COLO668 (cell line): ENCODE measurements at regions not wholly inside any gene's neighbourhood (a gene's known extent, or its start where the extent isn't known, plus 50 kb on each side); places are given as distances from the start of the nearest gene placed in this dataset.
A peak's percentile ranks its signal among the peaks of the same experiment; 100 is the strongest.
"Not testable (repeated sequence)": the region's sequence is repeated elsewhere in the genome, so short reads cannot be mapped to it uniquely, and the experiment has no call there.

ENCODE experiments used
- DNase-seq: peaks from one replicate; lab custom pipeline; 2025; ENCODE audit not compliant: unreplicated experiment; lab: John Stamatoyannopoulos, UW

GRCh38 chr1:95584315-95584714, 350.3 kb downstream of the RWDD3 start:
- DNase-seq = no peak

GRCh38 chr1:95604771-95605170, 370.8 kb downstream of the RWDD3 start:
- DNase-seq = no peak

GRCh38 chr1:95614197-95614596, 380.2 kb downstream of the RWDD3 start:
- DNase-seq = no peak

GRCh38 chr1:95615421-95615820, 381.4 kb downstream of the RWDD3 start:
- no peak for DNase-seq

GRCh38 chr1:95620076-95620475, 386.1 kb downstream of the RWDD3 start:
- DNase-seq = no peak

- DNase-seq = no peak
Measured at GRCh38 chr1:95622609-95623008, 388.6 kb downstream of the RWDD3 start.

GRCh38 chr1:95625224-95625623, 391.2 kb downstream of the RWDD3 start:
- DNase-seq = no peak

GRCh38 chr1:95627244-95627643, 393.2 kb downstream of the RWDD3 start:
- DNase-seq = no peak

GRCh38 chr1:95631695-95632094, 397.7 kb downstream of the RWDD3 start:
- no peak for DNase-seq

GRCh38 chr1:95635811-95636210, 401.8 kb downstream of the RWDD3 start:
- no peak for DNase-seq

GRCh38 chr1:95636897-95637296, 402.9 kb downstream of the RWDD3 start:
- DNase-seq = no peak

GRCh38 chr1:95640746-95641145, 406.7 kb downstream of the RWDD3 start:
- peak; percentile 72 for DNase-seq

GRCh38 chr1:95641386-95641785, 407.4 kb downstream of the RWDD3 start:
- DNase-seq = no peak

- no peak for DNase-seq
Measured at GRCh38 chr1:95642035-95642434, 408.0 kb downstream of the RWDD3 start.

GRCh38 chr1:95643071-95643470, 409.1 kb downstream of the RWDD3 start:
- no peak for DNase-seq

GRCh38 chr1:95645126-95645525, 411.1 kb downstream of the RWDD3 start:
- DNase-seq = not testable (repeated sequence)

- no peak for DNase-seq
Measured at GRCh38 chr1:95650631-95651030, 416.6 kb downstream of the RWDD3 start.

- DNase-seq = no peak
Measured at GRCh38 chr1:95652423-95652965, 418.5 kb downstream of the RWDD3 start.

GRCh38 chr1:95653618-95654017, 419.6 kb downstream of the RWDD3 start:
- no peak for DNase-seq

- DNase-seq = no peak
Measured at GRCh38 chr1:95655321-95656020, 421.5 kb downstream of the RWDD3 start.

GRCh38 chr1:95657248-95657647, 423.2 kb downstream of the RWDD3 start:
- DNase-seq = no peak

GRCh38 chr1:95659166-95659565, 425.2 kb downstream of the RWDD3 start:
- DNase-seq = no peak

GRCh38 chr1:95659588-95659987, 425.6 kb downstream of the RWDD3 start:
- no peak for DNase-seq
